ENCODE measurements at regions not wholly inside any gene's neighbourhood (a gene's known extent, or its start where the extent isn't known, plus 50 kb on each side); places are given as distances from the start of the nearest gene placed in this dataset.

GRCh38 chr13:85434927-85435326 lies 364.3 kb downstream of the SLITRK6 start:
- TF ChIP-seq, protein P1, sequence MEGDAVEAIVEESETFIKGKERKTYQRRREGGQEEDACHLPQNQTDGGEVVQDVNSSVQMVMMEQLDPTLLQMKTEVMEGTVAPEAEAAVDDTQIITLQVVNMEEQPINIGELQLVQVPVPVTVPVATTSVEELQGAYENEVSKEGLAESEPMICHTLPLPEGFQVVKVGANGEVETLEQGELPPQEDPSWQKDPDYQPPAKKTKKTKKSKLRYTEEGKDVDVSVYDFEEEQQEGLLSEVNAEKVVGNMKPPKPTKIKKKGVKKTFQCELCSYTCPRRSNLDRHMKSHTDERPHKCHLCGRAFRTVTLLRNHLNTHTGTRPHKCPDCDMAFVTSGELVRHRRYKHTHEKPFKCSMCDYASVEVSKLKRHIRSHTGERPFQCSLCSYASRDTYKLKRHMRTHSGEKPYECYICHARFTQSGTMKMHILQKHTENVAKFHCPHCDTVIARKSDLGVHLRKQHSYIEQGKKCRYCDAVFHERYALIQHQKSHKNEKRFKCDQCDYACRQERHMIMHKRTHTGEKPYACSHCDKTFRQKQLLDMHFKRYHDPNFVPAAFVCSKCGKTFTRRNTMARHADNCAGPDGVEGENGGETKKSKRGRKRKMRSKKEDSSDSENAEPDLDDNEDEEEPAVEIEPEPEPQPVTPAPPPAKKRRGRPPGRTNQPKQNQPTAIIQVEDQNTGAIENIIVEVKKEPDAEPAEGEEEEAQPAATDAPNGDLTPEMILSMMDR (IDR thresholded peaks at IDR 0.05; ENCODE audit: insufficient read depth, missing control alignments): no peak
- FAIRE-seq (no peak), DNase-seq (ENCODE audit: insufficient read length, low spot score) (no peak)

DNA sequence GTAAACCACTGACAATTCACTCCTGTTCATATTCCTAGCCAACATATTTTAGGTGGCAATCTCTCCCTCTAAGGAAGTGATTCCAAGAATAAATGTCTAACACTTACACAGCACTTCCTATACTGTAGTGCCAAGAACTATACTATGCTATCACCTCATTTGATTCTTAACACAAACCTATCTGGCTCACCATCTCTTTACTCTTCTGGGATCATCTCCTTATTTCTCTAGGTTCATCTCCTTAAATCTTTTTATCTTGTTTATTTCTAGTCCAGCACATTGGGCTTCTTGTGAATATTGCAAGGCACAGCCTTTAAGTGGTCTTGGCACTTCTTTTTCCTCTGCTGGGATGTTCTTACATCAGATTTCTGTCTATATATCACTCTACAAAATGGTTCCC lies 366.3 kb downstream of the SLITRK6 start:
- no peak for FAIRE-seq
- no peak for DNase-seq (ENCODE audit: insufficient read length, low spot score)
- TF ChIP-seq, protein P1 (IDR thresholded peaks at IDR 0.05; ENCODE audit: insufficient read depth, missing control alignments): no peak

- FAIRE-seq (no peak), DNase-seq (ENCODE audit: insufficient read length, low spot score) (no peak)
- TF ChIP-seq, protein P1 (IDR thresholded peaks at IDR 0.05; ENCODE audit: insufficient read depth, missing control alignments): no peak
Measured at GRCh38 chr13:85431720-85432119, 367.5 kb downstream of the SLITRK6 start.

GRCh38 chr13:85430216-85430794 lies 368.9 kb downstream of the SLITRK6 start:
- FAIRE-seq (peak; percentile 16), DNase-seq (ENCODE audit: insufficient read length, low spot score) (no peak)
- TF ChIP-seq, protein P1 (IDR thresholded peaks at IDR 0.05; ENCODE audit: insufficient read depth, missing control alignments): no peak

DNA sequence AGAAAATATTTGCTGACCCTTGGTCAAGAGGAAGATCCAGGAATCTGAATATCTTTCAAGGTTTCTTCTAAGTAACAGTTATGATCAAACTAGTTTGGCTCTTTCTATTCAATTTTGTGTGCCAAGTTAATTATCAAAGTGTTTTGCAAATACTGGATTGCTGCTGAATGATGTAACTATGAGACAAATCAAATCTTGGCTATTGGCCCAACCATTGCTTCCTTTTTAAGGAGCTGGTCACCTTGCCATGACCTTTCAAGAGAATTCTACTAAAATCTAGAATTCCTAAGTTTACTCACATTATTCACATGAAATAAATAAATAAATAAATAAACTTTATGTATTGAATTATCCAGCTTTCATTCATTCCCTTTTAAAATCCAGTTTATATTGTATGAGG lies 371.8 kb downstream of the SLITRK6 start:
- TF ChIP-seq, protein P1 (IDR thresholded peaks at IDR 0.05; ENCODE audit: insufficient read depth, missing control alignments): no peak
- FAIRE-seq (no peak), DNase-seq (ENCODE audit: insufficient read length, low spot score) (no peak)

DNA sequence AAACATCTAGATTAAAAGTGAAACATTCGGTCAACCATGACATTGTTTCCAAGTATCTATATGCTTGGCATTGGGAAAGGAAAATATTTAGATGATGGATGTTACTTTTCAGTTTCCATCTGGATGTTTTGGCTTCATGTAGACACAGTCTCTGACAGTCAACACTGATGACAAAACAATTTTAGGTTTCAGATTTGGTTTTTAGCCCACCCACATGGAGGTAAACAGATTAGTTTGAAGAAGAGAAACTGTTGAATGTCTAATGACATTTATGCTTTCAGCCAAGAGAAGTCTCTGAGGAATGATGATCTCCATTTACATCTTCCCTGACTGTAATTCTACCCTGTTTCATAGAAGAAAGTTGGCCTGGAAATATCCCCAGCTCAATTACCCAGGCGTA lies 379.1 kb downstream of the SLITRK6 start:
- FAIRE-seq (peak; percentile 21), DNase-seq (ENCODE audit: insufficient read length, low spot score) (no peak)
- TF ChIP-seq, protein P1 (IDR thresholded peaks at IDR 0.05; ENCODE audit: insufficient read depth, missing control alignments): no peak

- FAIRE-seq (no peak), DNase-seq (ENCODE audit: insufficient read length, low spot score) (no peak)
- TF ChIP-seq, protein P1 (IDR thresholded peaks at IDR 0.05; ENCODE audit: insufficient read depth, missing control alignments): no peak
Measured at GRCh38 chr13:85419611-85420010, 379.6 kb downstream of the SLITRK6 start.
